MM.1S (cell line): ENCODE measurements at regions not wholly inside any gene's neighbourhood (a gene's known extent, or its start where the extent isn't known, plus 50 kb on each side); places are given as distances from the start of the nearest gene placed in this dataset.

ENCODE experiments used
- DNase-seq: peaks from one replicate; pipeline ENCODE4 v3.0.0-alpha.2; 2015
- H2AFZ ChIP-seq: fragments of 300-600 bp; sonication (generic); 2 replicates; pipeline ENCODE4 v1.6.0; 2016; ENCODE audit warnings: antibody characterized with exemption, low read length
- H3F3A ChIP-seq: fragments of 300-600 bp; sonication (generic); 2 replicates; pipeline ENCODE4 v1.6.1; 2016; ENCODE audit warnings: mild to moderate bottlenecking, antibody characterized with exemption, low read length, moderate library complexity, mixed read lengths; ENCODE audit not compliant: insufficient read depth
- H3K27ac ChIP-seq: fragments of 300-600 bp; sonication (generic); 2 replicates; pipeline ENCODE4 v1.5.1; 2016; ENCODE audit warnings: mild to moderate bottlenecking, low read length
- H3K27me3 ChIP-seq: fragments of 300-600 bp; sonication (generic); replicated peaks from 2 replicates; pipeline ENCODE4 v1.6.0; 2016; ENCODE audit warnings: low read length; ENCODE audit not compliant: insufficient read depth
- H3K36me3 ChIP-seq: fragments of 300-600 bp; sonication (generic); replicated peaks from 2 replicates; pipeline ENCODE4 v1.6.1; 2016; ENCODE audit warnings: mild to moderate bottlenecking, low read length, mixed read lengths; ENCODE audit not compliant: insufficient read depth
- H3K4me1 ChIP-seq: fragments of 300-600 bp; sonication (generic); 2 replicates; pipeline ENCODE4 v1.6.1; 2016; ENCODE audit warnings: low read length, mixed read lengths
- H3K4me2 ChIP-seq: fragments of 300-600 bp; sonication (generic); 2 replicates; pipeline ENCODE4 v1.6.0; 2016; ENCODE audit warnings: low read depth, low read length
- H3K4me3 ChIP-seq: fragments of 300-600 bp; sonication (generic); 2 replicates; pipeline ENCODE4 v1.5.1; 2016; ENCODE audit warnings: low read length, mixed read lengths
- H3K79me2 ChIP-seq: fragments of 300-600 bp; sonication (generic); 2 replicates; pipeline ENCODE4 v1.6.1; 2016; ENCODE audit warnings: mixed run types, low read length, mixed read lengths
- H3K9ac ChIP-seq: fragments of 300-600 bp; sonication (generic); 2 replicates; pipeline ENCODE4 v1.6.1; 2016; ENCODE audit warnings: low read length, mixed read lengths
- H3K9me2 ChIP-seq: fragments of 300-600 bp; sonication (generic); replicated peaks from 2 replicates; pipeline ENCODE4 v1.6.1; 2016; ENCODE audit warnings: mild to moderate bottlenecking, low read length, mixed read lengths; ENCODE audit not compliant: insufficient read depth
- H3K9me3 ChIP-seq: fragments of 300-600 bp; sonication (generic); replicated peaks from 2 replicates; pipeline ENCODE4 v1.6.1; 2016; ENCODE audit warnings: mild to moderate bottlenecking, low read length, mixed read lengths; ENCODE audit not compliant: insufficient read depth
- H4K20me1 ChIP-seq: fragments of 300-600 bp; sonication (generic); 2 replicates; pipeline ENCODE4 v1.6.1; 2016; ENCODE audit warnings: mild to moderate bottlenecking, low read length, moderate library complexity, mixed read lengths; ENCODE audit not compliant: insufficient read depth
- CTCF ChIP-seq: fragments of 300-600 bp; sonication (generic); IDR thresholded peaks from 2 replicates; pipeline ENCODE4 v1.5.1; 2016; ENCODE audit warnings: antibody characterized with exemption, low read length, mixed read lengths
- EZH2 ChIP-seq: fragments of 300-600 bp; sonication (generic); optimal IDR thresholded peaks from 2 replicates; pipeline ENCODE3; 2017; ENCODE audit warnings: low read depth, mild to moderate bottlenecking, antibody characterized with exemption, low read length, mixed read lengths
- EZH2phosphoT487 ChIP-seq: fragments of 300-600 bp; sonication (generic); IDR thresholded peaks from 2 replicates; pipeline ENCODE4 v1.6.1; 2018; ENCODE audit warnings: antibody characterized with exemption, low read length

GRCh38 chr5:128626536-128627090 is 88.6 kb upstream of the FBN2 start:
- no peak overlapping the region for H3K9ac ChIP-seq
- no peaks in the 10 kb centered on the region for H4K20me1 ChIP-seq
- TF ChIP-seq CTCF (no peak), EZH2 (no peak), EZH2phosphoT487 (no peak)
- H3K36me3 ChIP-seq, result no peaks in the 10 kb centered on the region
- no peak overlapping the region for H3K4me2 ChIP-seq
- no peaks in the 10 kb centered on the region for H3K4me1 ChIP-seq
- no peaks in the 10 kb centered on the region for H3K9me2 ChIP-seq
- no peak overlapping the region for H3K4me3 ChIP-seq
- no peaks in the 10 kb centered on the region for H3K79me2 ChIP-seq
- no peak overlapping the region for H2AFZ ChIP-seq
- no peak for DNase-seq
- no peaks in the 10 kb centered on the region for H3K9me3 ChIP-seq
- H3K27me3 ChIP-seq, result no peaks in the 10 kb centered on the region
- H3K27ac ChIP-seq, result no peak overlapping the region
- H3F3A ChIP-seq, result no peaks in the 10 kb centered on the region

- no peak overlapping the region for H2AFZ ChIP-seq
- DNase-seq, result no peak
- H3K4me1 ChIP-seq, result no peaks in the 10 kb centered on the region
These were observed 89.9 kb upstream of the FBN2 start for GRCh38 chr5:128627939-128628338.

DNA sequence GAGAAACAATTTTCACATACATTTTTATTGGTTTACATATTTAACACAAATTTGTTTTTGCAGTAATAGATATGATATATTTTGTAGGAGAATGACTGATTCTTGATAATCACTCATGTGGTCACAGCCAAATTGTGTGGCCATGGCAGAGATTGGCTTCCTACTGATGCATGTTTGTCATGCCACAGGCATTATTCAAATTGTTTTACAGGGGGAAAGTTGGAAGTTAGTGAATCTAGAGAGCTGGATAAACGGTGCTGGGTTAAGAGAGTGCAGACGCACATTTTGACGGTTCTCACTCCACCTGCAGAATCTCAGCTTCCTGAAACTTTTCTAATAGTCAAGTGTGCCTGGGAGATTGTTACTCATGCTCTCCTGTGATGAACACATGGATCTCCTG is 91.1 kb upstream of the FBN2 start:
- Histone ChIP-seq H3K4me3 (no peak overlapping the region), H3K9me2 (no peaks in the 10 kb centered on the region), H3K4me1 (no peaks in the 10 kb centered on the region), H3K36me3 (no peaks in the 10 kb centered on the region), H2AFZ (no peak overlapping the region), H4K20me1 (no peaks in the 10 kb centered on the region), H3K27ac (no peak overlapping the region), H3K79me2 (no peaks in the 10 kb centered on the region), H3K4me2 (no peak overlapping the region), H3K9ac (no peak overlapping the region), H3F3A (no peaks in the 10 kb centered on the region), H3K27me3 (no peaks in the 10 kb centered on the region), H3K9me3 (no peaks in the 10 kb centered on the region)
- no peak for DNase-seq
- TF ChIP-seq EZH2phosphoT487, result no peak
- no peak for TF ChIP-seq EZH2

More at GRCh38 chr5:128627939-128628338, 89.9 kb upstream of the FBN2 start:
- no peaks in the 10 kb centered on the region for H3K79me2 ChIP-seq
- H3K36me3 ChIP-seq, result no peaks in the 10 kb centered on the region
- no peak for TF ChIP-seq CTCF
- no peak for TF ChIP-seq EZH2phosphoT487
- TF ChIP-seq EZH2, result no peak
- no peaks in the 10 kb centered on the region for H3F3A ChIP-seq
- no peaks in the 10 kb centered on the region for H3K9me2 ChIP-seq
- no peak overlapping the region for H3K4me3 ChIP-seq
- no peak overlapping the region for H3K27ac ChIP-seq
- no peaks in the 10 kb centered on the region for H3K27me3 ChIP-seq
- no peaks in the 10 kb centered on the region for H4K20me1 ChIP-seq
- H3K4me2 ChIP-seq, result no peak overlapping the region
- no peak overlapping the region for H3K9ac ChIP-seq
- H3K9me3 ChIP-seq, result no peaks in the 10 kb centered on the region

DNA sequence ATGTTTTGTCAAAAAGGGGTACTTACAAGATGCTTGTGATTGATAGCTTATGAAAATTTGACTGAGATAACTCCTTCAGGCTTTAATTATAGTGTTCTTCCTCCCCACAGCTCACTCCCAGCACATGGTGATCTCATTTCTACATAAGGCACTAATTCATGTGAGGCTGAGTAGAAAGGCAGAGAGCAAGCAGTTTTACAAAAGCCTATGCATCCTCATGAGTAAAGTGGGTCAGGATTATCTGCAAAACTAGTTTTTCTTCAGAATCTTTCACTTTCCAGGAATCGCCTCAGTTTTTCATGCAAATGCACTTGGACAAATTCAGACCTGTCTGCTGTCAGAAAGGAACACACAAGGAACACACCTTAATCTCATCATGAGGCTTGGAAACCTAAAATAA is 92.1 kb upstream of the FBN2 start:
- no peak overlapping the region for H3K9ac ChIP-seq
- TF ChIP-seq CTCF, result no peak
- no peak for TF ChIP-seq EZH2phosphoT487
- no peaks in the 10 kb centered on the region for H4K20me1 ChIP-seq
- H3K4me2 ChIP-seq, result no peak overlapping the region
- H3K4me1 ChIP-seq, result no peaks in the 10 kb centered on the region
- no peaks in the 10 kb centered on the region for H3K79me2 ChIP-seq
- H3K9me2 ChIP-seq, result no peaks in the 10 kb centered on the region
- no peak for DNase-seq
- no peak overlapping the region for H2AFZ ChIP-seq
- no peak overlapping the region for H3K27ac ChIP-seq
- no peak overlapping the region for H3K4me3 ChIP-seq
- H3K36me3 ChIP-seq, result no peaks in the 10 kb centered on the region
- H3K27me3 ChIP-seq, result no peaks in the 10 kb centered on the region
- H3K9me3 ChIP-seq, result no peaks in the 10 kb centered on the region
- no peaks in the 10 kb centered on the region for H3F3A ChIP-seq
